CD4-positive, alpha-beta T cell (primary cell): ENCODE measurements at regions not wholly inside any gene's neighbourhood (a gene's known extent, or its start where the extent isn't known, plus 50 kb on each side); places are given as distances from the start of the nearest gene placed in this dataset.

Experiments
- ATAC-seq: fragments of 200-7000 bp; cut with Tn5 transposase; one replicate; pipeline ENCODE4 v1.10.0; 2022; ENCODE audit warnings: mild to moderate bottlenecking; ENCODE audit not compliant: poor library complexity
- CTCF ChIA-PET: fragments of 350-600 bp; sonication (Branson Sonifier 250); formaldehyde crosslinking; loops from one replicate; lab custom pipeline; 2021; ENCODE audit warnings: antibody characterized with exemption, inconsistent platforms; lab: Charles Lee
- POLR2A ChIA-PET: fragments of 350-600 bp; sonication (Branson Sonifier 250); formaldehyde crosslinking; loops from one replicate; lab custom pipeline; 2021; ENCODE audit warnings: antibody characterized with exemption, inconsistent platforms; lab: Charles Lee
- DNase-seq, 14 experiments: peaks; one replicate each; pipeline ENCODE4 v3.0.0-alpha.2; 2013 to 2020; ENCODE audit warnings: mixed read lengths in 2 of 14
- H3K27ac ChIP-seq, 2 donors: one replicate each; pipeline versions ENCODE4 v1.5.1 to v1.7.0; 2013; ENCODE audit warnings: low read length in 2 of 2, low read depth in 1 of 2, mild to moderate bottlenecking in 1 of 2
- H3K27me3 ChIP-seq, 2 experiments: 1 replicate in 1 of 2; 2 replicates in 1 of 2; pipeline versions ENCODE4 v1.6.1 to v1.7.0; 2013; ENCODE audit warnings: low read length in 2 of 2, control low read depth in 1 of 2, mild to moderate bottlenecking in 1 of 2, moderate library complexity in 1 of 2; ENCODE audit not compliant: insufficient read depth in 2 of 2, control insufficient read depth in 1 of 2
- H3K36me3 ChIP-seq: one replicate; pipeline ENCODE4 v1.6.1; 2013; ENCODE audit warnings: low read length, control low read depth; ENCODE audit not compliant: insufficient read depth
- H3K4me1 ChIP-seq: one replicate; pipeline ENCODE4 v1.6.1; 2013; ENCODE audit warnings: low read length, control low read depth; ENCODE audit not compliant: insufficient read depth
- H3K4me3 ChIP-seq: one replicate; pipeline ENCODE4 v1.5.1; 2013; ENCODE audit warnings: mild to moderate bottlenecking, low read length, moderate library complexity
- H3K9me3 ChIP-seq, 2 experiments: 1 replicate in 1 of 2; 2 replicates in 1 of 2; pipeline versions ENCODE4 v1.6.1 to v1.7.0; 2013; ENCODE audit warnings: low read length in 2 of 2, mild to moderate bottlenecking in 2 of 2, control low read depth in 1 of 2, moderate library complexity in 1 of 2; ENCODE audit not compliant: control insufficient read depth in 1 of 2, insufficient read depth in 1 of 2
- H3K27ac Mint-ChIP-seq: one replicate; pipeline ENCODE4 v1.8.0; 2020; ENCODE audit warnings: mixed read lengths
- H3K27me3 Mint-ChIP-seq: one replicate; pipeline ENCODE4 v1.8.0; 2021; ENCODE audit warnings: mixed read lengths
- H3K36me3 Mint-ChIP-seq: one replicate; pipeline ENCODE4 v1.8.0; 2021; ENCODE audit warnings: low read depth, mixed read lengths
- H3K4me1 Mint-ChIP-seq: one replicate; pipeline ENCODE4 v1.8.0; 2021; ENCODE audit warnings: low read depth, mixed read lengths
- H3K4me3 Mint-ChIP-seq: one replicate; pipeline ENCODE4 v1.8.0; 2020; ENCODE audit warnings: mild to moderate bottlenecking, mixed read lengths
- H3K9me3 Mint-ChIP-seq: one replicate; pipeline ENCODE4 v1.8.0; 2020; ENCODE audit warnings: mixed read lengths
- intact Hi-C, 2 experiments: fragments of 100-400 bp; cut with DNase I in 1 of 2; cut with micrococcal nuclease in 1 of 2; formaldehyde crosslinking; loops; one replicate each; pipeline versions ENCODE4 v1.15.1 to v1.9.0; 2023 to 2025; cut with DNase I, micrococcal nuclease
- TF ChIP-seq, protein P1 (sequence below): fragments of 200-600 bp; IDR thresholded peaks from one replicate; pipeline ENCODE4 v1.8.0; 2022; ENCODE audit warnings: antibody characterized with exemption, mild to moderate bottlenecking

DNA sequence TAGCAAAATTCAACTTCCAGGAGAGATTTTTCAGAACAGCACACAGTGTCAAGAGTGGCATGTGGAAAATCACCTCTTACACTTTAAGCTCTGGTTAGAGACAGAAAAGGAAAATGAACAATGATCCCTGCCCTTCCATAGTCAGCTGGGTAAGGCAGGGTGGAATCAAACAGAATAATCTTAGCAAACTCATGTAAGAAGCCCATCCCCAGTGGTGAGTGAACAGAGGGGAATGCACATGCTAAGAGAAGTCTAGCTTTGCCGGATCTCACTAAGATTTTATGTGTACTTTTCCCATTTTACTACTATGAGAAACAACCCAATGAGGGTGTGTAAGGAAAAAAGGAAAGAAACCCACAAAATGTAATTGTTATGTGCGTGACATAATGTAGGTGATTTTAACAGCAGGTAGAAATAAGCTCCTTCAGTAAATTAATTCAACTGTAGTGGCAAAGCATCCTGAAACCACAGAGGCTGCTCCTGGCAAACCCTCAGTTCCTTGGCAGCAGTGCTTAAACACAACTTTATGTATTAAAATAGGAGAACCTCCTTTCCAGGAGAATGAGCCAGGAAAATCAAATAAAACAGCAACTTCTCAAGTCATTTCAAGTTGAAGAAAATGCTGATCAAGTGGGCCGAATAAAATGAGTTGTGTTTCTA is 366.0 kb upstream of the TRPC7 start:
- Mint-ChIP-seq H3K36me3 (no peaks in the 10 kb centered on the region), H3K27me3 (no peaks in the 10 kb centered on the region), H3K4me3 (no peak overlapping the region), H3K9me3 (no peaks in the 10 kb centered on the region), H3K27ac (no peak overlapping the region), H3K4me1 (no peaks in the 10 kb centered on the region)
- H3K27ac ChIP-seq = no peak overlapping the region
- ChIA-PET POLR2A (no interaction called here), CTCF (no interaction called here)
- H3K9me3 ChIP-seq = peaks cover 0 to 9% of the 10 kb centered on the region in 2 experiments
- ATAC-seq (no peak), DNase-seq (no peak)
- TF ChIP-seq, protein P1, sequence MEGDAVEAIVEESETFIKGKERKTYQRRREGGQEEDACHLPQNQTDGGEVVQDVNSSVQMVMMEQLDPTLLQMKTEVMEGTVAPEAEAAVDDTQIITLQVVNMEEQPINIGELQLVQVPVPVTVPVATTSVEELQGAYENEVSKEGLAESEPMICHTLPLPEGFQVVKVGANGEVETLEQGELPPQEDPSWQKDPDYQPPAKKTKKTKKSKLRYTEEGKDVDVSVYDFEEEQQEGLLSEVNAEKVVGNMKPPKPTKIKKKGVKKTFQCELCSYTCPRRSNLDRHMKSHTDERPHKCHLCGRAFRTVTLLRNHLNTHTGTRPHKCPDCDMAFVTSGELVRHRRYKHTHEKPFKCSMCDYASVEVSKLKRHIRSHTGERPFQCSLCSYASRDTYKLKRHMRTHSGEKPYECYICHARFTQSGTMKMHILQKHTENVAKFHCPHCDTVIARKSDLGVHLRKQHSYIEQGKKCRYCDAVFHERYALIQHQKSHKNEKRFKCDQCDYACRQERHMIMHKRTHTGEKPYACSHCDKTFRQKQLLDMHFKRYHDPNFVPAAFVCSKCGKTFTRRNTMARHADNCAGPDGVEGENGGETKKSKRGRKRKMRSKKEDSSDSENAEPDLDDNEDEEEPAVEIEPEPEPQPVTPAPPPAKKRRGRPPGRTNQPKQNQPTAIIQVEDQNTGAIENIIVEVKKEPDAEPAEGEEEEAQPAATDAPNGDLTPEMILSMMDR = no peak
- H3K4me3 ChIP-seq = no peak overlapping the region
- no peaks in the 10 kb centered on the region for H3K4me1 ChIP-seq
- intact Hi-C loops = no loop called here
- H3K36me3 ChIP-seq = no peaks in the 10 kb centered on the region
- H3K27me3 ChIP-seq = no peaks in the 10 kb centered on the region

DNA sequence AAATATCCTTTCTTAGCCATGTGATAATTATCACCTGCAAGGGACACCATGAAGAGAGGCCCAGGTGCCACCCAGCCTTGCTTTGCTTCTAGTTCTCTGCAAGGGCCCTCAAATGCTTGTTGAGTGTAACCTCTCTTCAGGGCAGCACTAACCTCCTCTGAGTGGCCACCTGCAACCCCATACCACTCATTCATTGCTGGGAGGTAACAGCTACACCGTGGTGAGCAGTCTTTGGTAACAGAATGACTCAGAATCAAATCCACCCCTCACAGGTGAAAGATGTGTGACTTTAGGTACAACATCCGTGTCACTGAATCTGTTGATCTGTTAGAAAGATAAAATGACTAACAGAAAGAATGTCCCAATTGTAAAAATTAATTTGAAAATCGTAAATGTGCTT is 365.1 kb upstream of the TRPC7 start:
- Mint-ChIP-seq H3K4me3 (no peak overlapping the region), H3K9me3 (no peaks in the 10 kb centered on the region), H3K27me3 (no peaks in the 10 kb centered on the region), H3K36me3 (no peaks in the 10 kb centered on the region), H3K27ac (no peak overlapping the region), H3K4me1 (no peaks in the 10 kb centered on the region)
- ChIA-PET CTCF (no interaction called here), POLR2A (no interaction called here)
- peaks cover 0 to 9% of the 10 kb centered on the region in 2 experiments for H3K9me3 ChIP-seq
- H3K36me3 ChIP-seq = no peaks in the 10 kb centered on the region
- H3K4me1 ChIP-seq = no peaks in the 10 kb centered on the region
- intact Hi-C loops = no loop called here
- H3K4me3 ChIP-seq = no peak overlapping the region
- H3K27ac ChIP-seq = no peak overlapping the region
- TF ChIP-seq, protein P1 = no peak
- ATAC-seq = no peak
- H3K27me3 ChIP-seq = no peaks in the 10 kb centered on the region
- DNase-seq = no peak

DNA sequence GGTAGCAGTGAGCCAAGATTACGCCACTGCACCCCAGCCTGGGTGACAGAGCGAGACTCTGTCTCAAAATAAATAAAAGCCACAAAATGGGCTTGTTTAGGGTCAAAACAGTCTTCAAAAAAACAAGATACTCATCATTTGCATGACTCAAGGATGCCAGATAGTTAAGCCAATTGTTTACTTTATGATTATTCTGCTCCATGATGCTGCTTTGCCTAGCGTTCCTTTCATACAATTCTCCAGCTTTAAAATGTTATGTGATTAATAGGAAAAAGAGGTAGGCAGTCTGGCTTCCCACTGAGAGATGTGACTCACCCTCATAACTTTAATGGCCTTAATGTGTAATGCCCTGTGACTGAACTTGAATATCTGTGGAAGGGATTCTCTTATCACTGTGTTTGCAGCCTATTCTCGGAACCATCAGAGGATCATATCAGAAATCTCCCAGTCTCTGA is 364.6 kb upstream of the TRPC7 start:
- peaks cover 0 to 9% of the 10 kb centered on the region in 2 experiments for H3K9me3 ChIP-seq
- H3K27ac ChIP-seq = no peak overlapping the region
- CTCF ChIA-PET = no interaction called here
- H3K4me1 ChIP-seq = no peaks in the 10 kb centered on the region
- no peak overlapping the region for H3K4me3 ChIP-seq
- DNase-seq = no peak
- TF ChIP-seq, protein P1 = no peak
- Mint-ChIP-seq H3K9me3 (no peaks in the 10 kb centered on the region), H3K4me1 (no peaks in the 10 kb centered on the region), H3K4me3 (no peak overlapping the region), H3K27ac (no peak overlapping the region), H3K27me3 (no peaks in the 10 kb centered on the region), H3K36me3 (no peaks in the 10 kb centered on the region)
- POLR2A ChIA-PET = no interaction called here
- H3K36me3 ChIP-seq = no peaks in the 10 kb centered on the region
- intact Hi-C loops = no loop called here
- no peak for ATAC-seq
- H3K27me3 ChIP-seq = no peaks in the 10 kb centered on the region
